HL-60 (cell line): ENCODE measurements at regions not wholly inside any gene's neighbourhood (a gene's known extent, or its start where the extent isn't known, plus 50 kb on each side); places are given as distances from the start of the nearest gene placed in this dataset.

Experiments used
- POLR2AphosphoS5 ChIP-seq: IDR thresholded peaks from 2 replicates; pipeline ENCODE4 v1.6.1; 2012; ENCODE audit warnings: low read depth
- TF ChIP-seq, protein P1 (sequence below): IDR thresholded peaks from one replicate; pipeline ENCODE4 v1.5.1; 2011; ENCODE audit warnings: low read length, control low read depth, inconsistent platforms; ENCODE audit not compliant: insufficient read depth
- TF ChIP-seq, protein P2 (sequence below): IDR thresholded peaks from 2 replicates; pipeline ENCODE4 v1.6.1; 2012; ENCODE audit warnings: low read depth; ENCODE audit not compliant: insufficient replicate concordance

DNA sequence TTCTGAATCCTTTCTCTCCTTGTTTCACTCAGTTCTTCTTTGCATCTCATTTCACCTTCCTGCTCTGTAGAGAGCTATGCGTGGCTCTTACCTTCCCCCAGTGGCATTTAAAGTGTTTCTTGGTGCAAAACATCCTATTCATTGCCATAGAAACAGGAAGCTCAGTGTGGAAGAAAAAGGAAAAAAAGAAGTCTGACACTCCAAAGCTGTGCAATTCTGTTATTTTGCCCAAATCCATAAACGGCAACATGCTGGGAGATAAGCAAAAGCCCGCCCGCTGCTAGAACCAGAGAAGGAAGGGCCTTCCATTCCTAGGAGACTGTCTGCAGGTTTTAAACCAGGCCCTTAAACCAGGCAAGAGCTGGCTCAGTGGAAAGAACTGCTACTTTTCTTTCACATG, 247.1 kb downstream of the HIVEP2 start:
- TF ChIP-seq, protein P1, sequence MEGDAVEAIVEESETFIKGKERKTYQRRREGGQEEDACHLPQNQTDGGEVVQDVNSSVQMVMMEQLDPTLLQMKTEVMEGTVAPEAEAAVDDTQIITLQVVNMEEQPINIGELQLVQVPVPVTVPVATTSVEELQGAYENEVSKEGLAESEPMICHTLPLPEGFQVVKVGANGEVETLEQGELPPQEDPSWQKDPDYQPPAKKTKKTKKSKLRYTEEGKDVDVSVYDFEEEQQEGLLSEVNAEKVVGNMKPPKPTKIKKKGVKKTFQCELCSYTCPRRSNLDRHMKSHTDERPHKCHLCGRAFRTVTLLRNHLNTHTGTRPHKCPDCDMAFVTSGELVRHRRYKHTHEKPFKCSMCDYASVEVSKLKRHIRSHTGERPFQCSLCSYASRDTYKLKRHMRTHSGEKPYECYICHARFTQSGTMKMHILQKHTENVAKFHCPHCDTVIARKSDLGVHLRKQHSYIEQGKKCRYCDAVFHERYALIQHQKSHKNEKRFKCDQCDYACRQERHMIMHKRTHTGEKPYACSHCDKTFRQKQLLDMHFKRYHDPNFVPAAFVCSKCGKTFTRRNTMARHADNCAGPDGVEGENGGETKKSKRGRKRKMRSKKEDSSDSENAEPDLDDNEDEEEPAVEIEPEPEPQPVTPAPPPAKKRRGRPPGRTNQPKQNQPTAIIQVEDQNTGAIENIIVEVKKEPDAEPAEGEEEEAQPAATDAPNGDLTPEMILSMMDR = no peak
- TF ChIP-seq, protein P2, sequence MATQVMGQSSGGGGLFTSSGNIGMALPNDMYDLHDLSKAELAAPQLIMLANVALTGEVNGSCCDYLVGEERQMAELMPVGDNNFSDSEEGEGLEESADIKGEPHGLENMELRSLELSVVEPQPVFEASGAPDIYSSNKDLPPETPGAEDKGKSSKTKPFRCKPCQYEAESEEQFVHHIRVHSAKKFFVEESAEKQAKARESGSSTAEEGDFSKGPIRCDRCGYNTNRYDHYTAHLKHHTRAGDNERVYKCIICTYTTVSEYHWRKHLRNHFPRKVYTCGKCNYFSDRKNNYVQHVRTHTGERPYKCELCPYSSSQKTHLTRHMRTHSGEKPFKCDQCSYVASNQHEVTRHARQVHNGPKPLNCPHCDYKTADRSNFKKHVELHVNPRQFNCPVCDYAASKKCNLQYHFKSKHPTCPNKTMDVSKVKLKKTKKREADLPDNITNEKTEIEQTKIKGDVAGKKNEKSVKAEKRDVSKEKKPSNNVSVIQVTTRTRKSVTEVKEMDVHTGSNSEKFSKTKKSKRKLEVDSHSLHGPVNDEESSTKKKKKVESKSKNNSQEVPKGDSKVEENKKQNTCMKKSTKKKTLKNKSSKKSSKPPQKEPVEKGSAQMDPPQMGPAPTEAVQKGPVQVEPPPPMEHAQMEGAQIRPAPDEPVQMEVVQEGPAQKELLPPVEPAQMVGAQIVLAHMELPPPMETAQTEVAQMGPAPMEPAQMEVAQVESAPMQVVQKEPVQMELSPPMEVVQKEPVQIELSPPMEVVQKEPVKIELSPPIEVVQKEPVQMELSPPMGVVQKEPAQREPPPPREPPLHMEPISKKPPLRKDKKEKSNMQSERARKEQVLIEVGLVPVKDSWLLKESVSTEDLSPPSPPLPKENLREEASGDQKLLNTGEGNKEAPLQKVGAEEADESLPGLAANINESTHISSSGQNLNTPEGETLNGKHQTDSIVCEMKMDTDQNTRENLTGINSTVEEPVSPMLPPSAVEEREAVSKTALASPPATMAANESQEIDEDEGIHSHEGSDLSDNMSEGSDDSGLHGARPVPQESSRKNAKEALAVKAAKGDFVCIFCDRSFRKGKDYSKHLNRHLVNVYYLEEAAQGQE = no peak
- TF ChIP-seq POLR2AphosphoS5 = no peak
